ENCODE measurements at regions not wholly inside any gene's neighbourhood (a gene's known extent, or its start where the extent isn't known, plus 50 kb on each side); places are given as distances from the start of the nearest gene placed in this dataset.

DNA sequence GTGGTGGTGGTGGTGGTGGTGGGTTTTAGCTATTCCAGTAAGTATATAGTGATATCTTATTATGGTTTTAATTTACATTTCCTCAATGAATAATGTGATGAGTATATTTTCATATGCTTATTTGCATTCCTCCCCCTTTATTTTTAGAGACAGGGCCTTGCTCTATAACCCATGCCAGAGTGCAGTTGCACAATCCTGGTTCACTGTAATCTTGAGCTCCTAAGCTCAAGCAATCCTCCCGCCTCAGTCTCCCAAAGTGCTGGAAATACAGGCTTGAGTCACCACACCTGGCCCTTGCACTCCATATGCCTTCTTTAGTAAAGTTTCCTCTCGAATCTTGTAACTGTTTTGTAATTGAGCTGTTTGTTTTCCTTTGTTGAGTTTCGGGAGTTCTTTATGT, 577.7 kb upstream of the AUTS2 start:
- TF ChIP-seq CTCF (conservative IDR thresholded peaks at IDR 0.05; ENCODE audit: low read depth, low read length) (no peak), RCOR1 (IDR thresholded peaks at IDR 0.05; ENCODE audit: insufficient replicate concordance, low read length) (no peak), POLR2A (IDR thresholded peaks at IDR 0.05; ENCODE audit: low read depth, low read length) (no peak), CEBPB (IDR thresholded peaks at IDR 0.05; ENCODE audit: low read depth, low read length) (no peak), RAD21 (IDR thresholded peaks at IDR 0.05; ENCODE audit: low read length) (no peak), FOS (IDR thresholded peaks at IDR 0.05; ENCODE audit: low read depth, low read length) (no peak), MAFK (IDR thresholded peaks at IDR 0.05; ENCODE audit: low read depth, low read length) (no peak), SMC3 (IDR thresholded peaks at IDR 0.05; ENCODE audit: low read depth, low read length) (no peak), MAZ (IDR thresholded peaks at IDR 0.05; ENCODE audit: borderline replicate concordance, low read depth, low read length) (no peak), MXI1 (IDR thresholded peaks at IDR 0.05; ENCODE audit: borderline replicate concordance, low read depth, low read length) (no peak), ELK1 (IDR thresholded peaks at IDR 0.05; ENCODE audit: borderline replicate concordance, low read depth, low read length) (no peak), RFX5 (IDR thresholded peaks at IDR 0.05; ENCODE audit: low read depth, low read length) (no peak), BHLHE40 (IDR thresholded peaks at IDR 0.05; ENCODE audit: low read depth, low read length) (no peak)
- TF ChIP-seq, protein P1, sequence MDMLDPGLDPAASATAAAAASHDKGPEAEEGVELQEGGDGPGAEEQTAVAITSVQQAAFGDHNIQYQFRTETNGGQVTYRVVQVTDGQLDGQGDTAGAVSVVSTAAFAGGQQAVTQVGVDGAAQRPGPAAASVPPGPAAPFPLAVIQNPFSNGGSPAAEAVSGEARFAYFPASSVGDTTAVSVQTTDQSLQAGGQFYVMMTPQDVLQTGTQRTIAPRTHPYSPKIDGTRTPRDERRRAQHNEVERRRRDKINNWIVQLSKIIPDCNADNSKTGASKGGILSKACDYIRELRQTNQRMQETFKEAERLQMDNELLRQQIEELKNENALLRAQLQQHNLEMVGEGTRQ (IDR thresholded peaks at IDR 0.05; ENCODE audit: low read depth, low read length): no peak

Measured in IMR-90 (cell line).